GM21367 (cell line): ENCODE measurements at regions not wholly inside any gene's neighbourhood (a gene's known extent, or its start where the extent isn't known, plus 50 kb on each side); places are given as distances from the start of the nearest gene placed in this dataset.

Experiments used
- ATAC-seq: cut with Tn5 transposase; IDR thresholded peaks from one replicate; pipeline ENCODE4 v1.9.1; 2021; ENCODE audit not compliant: unreplicated experiment

DNA sequence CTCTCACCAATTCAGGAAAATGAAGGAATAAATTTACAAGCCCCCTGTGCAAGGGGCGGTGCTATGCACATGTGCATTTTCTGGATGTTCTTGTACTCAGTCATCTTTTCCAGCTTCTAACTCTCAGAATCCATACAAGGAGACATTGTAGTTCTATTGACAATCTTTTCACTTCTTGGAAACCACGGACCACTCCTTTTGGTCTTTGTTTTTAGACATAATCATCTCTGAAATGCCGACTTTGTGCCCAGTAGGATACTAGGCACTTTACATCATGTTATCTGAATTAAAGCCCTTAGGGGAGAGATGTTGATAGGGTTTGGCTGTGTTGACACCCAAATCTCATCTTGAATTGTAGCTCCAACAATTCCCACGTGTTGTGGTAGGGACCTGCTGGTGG lies 322.6 kb upstream of the WWC1 start:
- no peak for ATAC-seq

DNA sequence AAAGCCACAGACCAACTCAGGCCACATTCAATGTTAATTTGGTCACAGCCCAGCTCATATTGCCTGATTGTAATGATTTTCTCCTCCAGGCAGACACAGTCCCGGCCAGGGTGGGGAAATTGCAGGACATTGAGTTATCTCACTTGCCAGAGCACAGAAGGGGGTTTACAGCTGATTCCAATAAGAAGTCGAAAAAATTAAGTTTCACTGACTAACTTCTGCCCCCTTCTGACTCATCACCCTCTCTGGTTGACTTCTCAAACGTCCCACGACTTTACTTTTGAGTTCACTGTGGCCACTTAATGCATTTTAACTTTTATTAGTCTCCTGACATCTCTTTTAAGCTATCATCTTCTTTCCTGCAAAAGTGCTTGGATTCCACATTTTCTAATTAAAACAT lies 321.4 kb upstream of the WWC1 start:
- no peak for ATAC-seq

DNA sequence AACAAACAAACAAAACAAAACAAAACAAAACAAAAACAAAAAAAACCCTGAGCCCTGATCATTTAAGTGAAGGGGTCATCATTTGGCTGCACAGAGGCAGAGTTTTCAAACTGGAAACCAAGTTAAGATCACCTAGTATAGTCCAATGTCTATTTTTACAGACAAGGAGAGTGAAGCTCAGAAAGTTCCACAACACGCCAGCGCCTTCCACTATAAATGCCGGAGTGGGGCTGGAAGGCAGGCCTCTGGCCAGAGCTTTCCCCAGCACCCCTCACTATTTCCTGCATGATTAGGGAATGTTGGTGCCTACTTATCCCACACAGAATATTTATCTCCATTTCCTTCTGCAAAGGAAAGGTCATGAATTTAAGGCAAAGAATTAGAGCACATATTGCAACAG lies 319.7 kb upstream of the WWC1 start:
- ATAC-seq = no peak

DNA sequence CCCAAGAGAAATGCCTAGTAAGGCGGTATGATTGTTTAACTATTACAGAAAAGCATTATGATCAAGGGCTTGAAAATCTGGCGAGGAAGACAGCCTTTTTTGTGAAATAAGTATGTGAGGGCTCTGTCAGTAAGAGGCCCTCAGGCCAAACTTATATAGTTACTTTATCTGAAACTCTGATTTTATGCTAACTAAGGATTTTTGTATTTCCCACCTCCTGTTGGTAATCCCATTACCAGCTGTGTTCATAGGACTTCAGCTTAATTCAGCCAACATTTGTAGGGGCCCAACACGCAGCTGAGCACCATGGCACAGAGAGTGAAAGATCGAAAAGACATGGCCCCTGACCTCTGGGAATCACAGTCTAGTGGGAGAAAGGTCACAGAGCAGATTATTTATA lies 318.3 kb upstream of the WWC1 start:
- ATAC-seq = no peak

GRCh38 chr5:167984951-167985350 lies 306.5 kb upstream of the WWC1 start:
- no peak for ATAC-seq

DNA sequence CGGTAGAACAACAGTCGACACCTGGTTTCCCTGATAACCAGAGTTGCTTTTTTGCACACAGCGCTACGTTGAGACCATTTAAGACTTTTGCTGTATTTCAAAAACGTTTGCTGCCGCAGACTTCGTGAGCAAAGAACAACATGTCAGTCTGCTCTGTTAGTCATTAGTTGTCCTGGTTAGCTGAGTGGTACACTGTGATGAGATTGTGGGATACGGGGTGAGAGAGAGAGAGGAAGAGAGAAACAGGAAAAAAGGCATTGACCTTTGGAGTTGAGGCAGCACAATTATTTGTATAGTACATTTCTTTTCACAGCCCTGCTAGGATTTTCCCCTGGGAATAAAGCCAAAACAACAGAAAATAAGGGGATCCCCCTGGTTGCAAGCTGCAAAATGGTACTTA lies 306.1 kb upstream of the WWC1 start:
- no peak for ATAC-seq

- ATAC-seq = no peak
Measured at GRCh38 chr5:167987490-167988280, 303.8 kb upstream of the WWC1 start.

GRCh38 chr5:167992868-167993267 lies 298.6 kb upstream of the WWC1 start:
- no peak for ATAC-seq

DNA sequence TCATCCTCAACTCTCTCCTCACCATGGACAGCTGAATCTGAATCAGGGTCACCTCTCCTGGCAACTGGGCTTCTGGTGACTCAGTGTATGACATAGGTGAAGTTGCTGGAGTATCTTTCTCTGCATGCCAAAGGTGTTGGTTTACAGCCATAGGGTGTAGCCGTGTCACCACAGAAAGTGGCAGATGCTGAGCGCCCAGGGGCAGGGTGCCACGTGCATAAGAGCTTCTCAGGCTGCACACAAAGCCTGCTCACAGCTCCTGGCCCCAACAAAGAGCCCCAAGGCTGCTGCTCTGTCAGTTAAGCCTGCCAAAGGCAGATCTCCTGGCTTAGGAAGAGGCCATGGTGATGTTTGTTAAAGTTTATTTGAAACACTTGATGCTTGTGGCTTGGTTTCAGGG lies 297.7 kb upstream of the WWC1 start:
- no peak for ATAC-seq

GRCh38 chr5:167995844-167996425 lies 295.5 kb upstream of the WWC1 start:
- ATAC-seq = no peak

DNA sequence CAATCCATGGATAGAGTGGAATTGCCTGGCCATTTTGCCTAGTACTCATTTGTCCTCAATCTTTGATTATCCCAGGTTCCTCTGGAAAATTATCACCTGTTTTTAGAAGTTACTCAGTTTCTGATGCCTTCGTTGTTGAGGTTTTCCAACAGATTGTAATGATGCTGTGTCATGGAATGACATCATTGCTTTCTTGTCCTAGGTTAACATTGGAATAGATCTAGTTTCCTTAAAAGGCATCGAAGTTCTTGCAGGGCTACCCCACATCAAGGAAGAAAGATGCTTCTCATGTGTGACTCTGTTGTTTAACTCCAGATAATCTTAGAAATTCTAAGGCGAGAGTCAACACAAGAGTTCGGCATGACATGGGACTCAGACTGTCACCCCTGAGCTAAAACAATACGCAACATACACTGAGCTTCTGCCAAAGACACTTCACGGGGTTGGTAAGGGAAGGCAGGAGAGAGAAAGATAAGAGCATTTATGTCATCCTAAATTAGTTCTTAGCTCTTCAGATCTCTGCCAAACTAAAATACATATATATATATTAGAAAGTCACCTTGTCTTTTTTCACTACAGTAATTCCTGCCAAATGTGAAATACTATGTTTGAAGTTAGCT lies 293.2 kb upstream of the WWC1 start:
- no peak for ATAC-seq

DNA sequence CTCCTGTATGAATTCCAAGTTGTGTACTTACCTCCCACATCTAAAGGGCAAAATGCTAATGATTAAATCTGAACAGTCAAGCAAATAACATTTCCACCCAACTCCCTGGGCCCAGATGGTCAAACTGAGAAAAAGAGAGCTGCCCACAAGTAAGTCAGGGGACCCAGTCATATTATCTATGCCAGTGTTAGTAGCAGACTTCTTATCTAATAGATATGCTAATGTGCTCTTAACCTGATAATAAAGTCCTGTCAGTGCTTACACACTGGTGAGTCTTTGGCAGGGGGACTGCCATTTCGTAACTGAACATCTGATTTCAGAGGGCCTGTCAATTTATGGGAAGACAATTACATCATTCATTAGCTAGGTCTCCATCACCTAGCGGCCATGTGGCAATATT lies 292.3 kb upstream of the WWC1 start:
- ATAC-seq = no peak

DNA sequence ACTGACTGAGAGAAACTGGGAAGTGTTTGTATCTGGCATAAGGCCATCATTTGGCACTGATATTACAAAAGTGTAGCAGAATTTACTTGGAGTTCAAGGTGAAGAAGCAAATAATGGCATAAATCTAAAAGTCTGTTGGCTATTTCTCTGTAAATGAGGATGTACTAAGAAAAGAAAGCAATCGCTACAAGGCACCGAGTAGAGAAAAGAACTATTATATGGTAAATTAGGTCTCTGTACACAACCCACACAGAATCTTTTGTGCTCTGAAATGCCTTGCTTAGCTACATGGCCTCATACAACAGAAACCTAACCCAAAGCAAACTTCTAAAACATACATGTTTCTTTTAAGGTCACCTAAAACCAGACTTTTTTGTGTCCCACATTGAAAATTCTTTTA lies 290.1 kb upstream of the WWC1 start:
- no peak for ATAC-seq

- no peak for ATAC-seq
Measured at GRCh38 chr5:168002116-168002515, 289.3 kb upstream of the WWC1 start.

DNA sequence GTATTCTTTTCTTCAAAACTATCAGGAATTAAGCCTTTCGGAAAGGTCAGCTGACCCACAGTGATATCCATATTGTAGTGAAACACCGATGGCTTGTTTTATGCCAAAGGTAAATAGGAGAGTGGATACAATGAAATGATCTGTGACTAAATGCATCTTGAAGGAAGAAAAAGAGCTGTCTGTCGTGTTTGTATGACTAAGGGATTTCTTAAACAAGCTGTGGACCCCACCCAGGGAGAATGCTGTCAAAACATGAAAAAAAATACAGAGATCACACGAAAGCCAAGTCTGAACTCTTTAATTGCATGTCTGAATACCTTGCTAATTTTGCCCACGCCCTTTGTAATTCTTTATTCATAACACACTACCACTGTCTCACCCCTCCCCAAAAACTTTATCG lies 286.4 kb upstream of the WWC1 start:
- ATAC-seq = no peak

DNA sequence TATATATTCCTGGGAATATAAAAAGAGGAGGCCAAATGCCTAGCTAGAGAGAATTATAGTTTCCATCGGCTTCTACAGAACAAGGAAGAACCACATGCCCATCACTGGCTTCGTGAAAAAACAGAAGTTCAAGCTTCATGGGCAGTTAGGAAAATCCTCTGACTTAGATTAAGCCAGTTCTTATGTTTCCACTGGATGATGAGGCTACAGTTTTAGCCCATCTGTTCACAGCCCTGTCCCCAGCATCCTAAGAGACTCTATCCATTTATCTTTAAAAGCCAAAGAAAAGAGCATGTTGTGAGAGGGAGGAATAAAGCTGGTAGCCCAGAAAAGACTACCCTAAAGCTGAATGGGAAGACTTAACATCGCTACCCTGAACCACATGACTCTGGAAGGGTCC lies 285.5 kb upstream of the WWC1 start:
- no peak for ATAC-seq

- no peak for ATAC-seq
Measured at GRCh38 chr5:168006456-168007130, 284.9 kb upstream of the WWC1 start.

GRCh38 chr5:168007286-168007685 lies 284.2 kb upstream of the WWC1 start:
- no peak for ATAC-seq

- ATAC-seq = no peak
Measured at GRCh38 chr5:168008555-168008954, 282.9 kb upstream of the WWC1 start.

DNA sequence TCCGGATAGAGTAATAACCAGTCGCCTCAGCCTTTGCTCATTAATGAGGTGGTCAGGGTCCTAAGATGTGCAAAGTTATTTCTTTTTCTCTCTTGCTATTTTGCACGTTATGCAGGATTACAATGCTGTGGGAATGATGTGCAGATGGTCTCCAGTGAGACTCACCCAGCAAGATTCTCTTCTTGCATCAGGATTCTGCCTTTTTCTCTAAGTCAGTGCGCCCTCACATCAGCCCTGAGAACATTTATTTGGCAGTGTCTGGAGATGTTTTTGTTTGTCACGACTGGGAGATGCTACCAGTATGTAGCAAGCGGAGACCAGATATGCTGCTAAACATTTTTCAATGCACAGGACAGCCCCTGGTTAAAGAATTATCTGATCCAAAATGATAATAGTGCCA lies 280.3 kb upstream of the WWC1 start:
- no peak for ATAC-seq

GRCh38 chr5:168012006-168012405 lies 279.4 kb upstream of the WWC1 start:
- ATAC-seq = no peak

- ATAC-seq = no peak
Measured at GRCh38 chr5:168013546-168013945, 277.9 kb upstream of the WWC1 start.
